HepG2 (cell line): ENCODE measurements at regions not wholly inside any gene's neighbourhood (a gene's known extent, or its start where the extent isn't known, plus 50 kb on each side); places are given as distances from the start of the nearest gene placed in this dataset.
A peak's percentile ranks its signal among the peaks of the same experiment; 100 is the strongest.

Experiments
- ATAC-seq: fragments of 200-7000 bp; cut with Tn5 transposase; 3 replicates; pipeline ENCODE4 v1.9.1; 2020; ENCODE audit warnings: mild to moderate bottlenecking, moderate library complexity
- BruUV-seq: library from RNA; stranded (reverse); fragments of 400-500 nt; replicated peaks from 2 replicates; lab custom pipeline; 2021; lab: Mats Ljungman, UMichigan
- CTCF ChIA-PET: fragments of 300-600 bp; formaldehyde crosslinking; extraction: SDS; loops from one replicate; lab custom pipeline; 2021; ENCODE audit warnings: low total read pairs, inconsistent platforms, low intra/inter-chr PET ratio; lab: Yijun Ruan, JAX
- POLR2A ChIA-PET: fragments of 350-600 bp; sonication (Branson Sonifier 250); formaldehyde crosslinking; loops from one replicate; lab custom pipeline; 2020; ENCODE audit warnings: antibody characterized with exemption, inconsistent platforms; lab: Yijun Ruan, JAX
- DNase-seq: peaks from one replicate; pipeline ENCODE4 v3.0.0-alpha.2; 2015; ENCODE audit warnings: low spot score
- FAIRE-seq: peaks from 3 replicates; lab custom pipeline; 2011; peaks lifted over from hg19 to GRCh38; lab: Jason Lieb, UNC
- H2AFZ ChIP-seq: one replicate; pipeline ENCODE4 v1.6.1; 2011; ENCODE audit warnings: low read length, inconsistent platforms
- H3K27ac ChIP-seq: fragments of 300-600 bp; 3 replicates; pipeline ENCODE4 v1.8.0; 2011; ENCODE audit warnings: mixed run types, mild to moderate bottlenecking, mixed read lengths, low read length, inconsistent platforms; ENCODE audit not compliant: insufficient read depth; ENCODE audit errors: extremely low read length
- H3K27me3 ChIP-seq, 2 experiments: fragments of 200-600 bp in 1 of 2; 2 replicates in 1 of 2; 3 replicates in 1 of 2; pipeline versions ENCODE4 v1.6.0 to v1.8.0; 2011; ENCODE audit warnings: low read length in 2 of 2, mild to moderate bottlenecking in 2 of 2, moderate library complexity in 2 of 2, inconsistent platforms in 1 of 2; ENCODE audit not compliant: insufficient read depth in 2 of 2, control insufficient read depth in 1 of 2
- H3K36me3 ChIP-seq, 2 experiments: fragments of 200-600 bp in 1 of 2; replicated peaks in 1 of 2; 2 replicates in 1 of 2; 3 replicates in 1 of 2; pipeline versions ENCODE4 v1.5.1 to v1.8.0; 2011; ENCODE audit warnings: low read length in 2 of 2, inconsistent platforms in 1 of 2; ENCODE audit not compliant: insufficient read depth in 2 of 2, control insufficient read depth in 1 of 2
- H3K4me1 ChIP-seq: 2 replicates; pipeline ENCODE4 v1.5.1; 2012; ENCODE audit warnings: low read length, inconsistent platforms; ENCODE audit not compliant: insufficient read depth
- H3K4me2 ChIP-seq: 2 replicates; pipeline ENCODE4 v1.6.0; 2011; ENCODE audit warnings: low read depth, low read length, inconsistent platforms
- H3K4me3 ChIP-seq, 3 experiments: fragments of 200-600 bp in 1 of 3; sonication (generic), shearing (Covaris generic) in 1 of 3; replicated peaks in 1 of 3; 2 replicates each; pipeline ENCODE4 v1.5.1; 2011 to 2016; ENCODE audit warnings: low read length in 3 of 3, inconsistent platforms in 2 of 3, low read depth in 2 of 3, mild to moderate bottlenecking in 2 of 3, control low read depth in 1 of 3, mixed read lengths in 1 of 3; ENCODE audit not compliant: insufficient read depth in 1 of 3
- H3K79me2 ChIP-seq: one replicate; pipeline ENCODE4 v1.6.1; 2011; ENCODE audit warnings: low read length, inconsistent platforms; ENCODE audit not compliant: insufficient read depth
- H3K9ac ChIP-seq: 2 replicates; pipeline ENCODE4 v1.6.0; 2011; ENCODE audit warnings: mild to moderate bottlenecking, low read depth, low read length, inconsistent platforms; ENCODE audit not compliant: insufficient read depth
- H3K9me3 ChIP-seq: 2 replicates; pipeline ENCODE4 v1.5.1; 2012; ENCODE audit warnings: mild to moderate bottlenecking, low read length
- H4K20me1 ChIP-seq: 2 replicates; pipeline ENCODE4 v1.6.0; 2011; ENCODE audit warnings: inconsistent platforms, mild to moderate bottlenecking, low read length, moderate library complexity; ENCODE audit not compliant: insufficient read depth
- BHLHE40 ChIP-seq: IDR thresholded peaks from 2 replicates; pipeline ENCODE4 v1.6.1; 2011; ENCODE audit warnings: low read length, improper control_type of control experiment
- ESRRA ChIP-seq: sonication (generic); formaldehyde crosslinking; IDR thresholded peaks from 2 replicates; pipeline ENCODE4 v1.5.1; 2020; ENCODE audit warnings: mild to moderate bottlenecking, low read depth, missing genetic modification reagents
- MAFF ChIP-seq: IDR thresholded peaks from 2 replicates; pipeline ENCODE4 v1.6.1; 2011; ENCODE audit warnings: low read depth, low read length, improper control_type of control experiment
- MAFG ChIP-seq: sonication (generic); formaldehyde crosslinking; IDR thresholded peaks from 2 replicates; pipeline ENCODE4 v1.5.1; 2020; ENCODE audit warnings: mild to moderate bottlenecking, missing genetic modification reagents
- MAFK ChIP-seq, 2 experiments: IDR thresholded peaks in 1 of 2; conservative IDR thresholded peaks in 1 of 2; 2 replicates each; pipeline ENCODE4 v1.6.1; 2011; ENCODE audit warnings: improper control_type of control experiment in 2 of 2, low read length in 2 of 2
- SRSF1 ChIP-seq: fragments of 200-400 bp; formaldehyde crosslinking; optimal IDR thresholded peaks from 2 replicates; pipeline ENCODE3; 2017; ENCODE audit warnings: mild to moderate bottlenecking, low read depth, low read length, moderate library complexity
- TOPORS ChIP-seq: sonication (generic); formaldehyde crosslinking; IDR thresholded peaks from 2 replicates; pipeline ENCODE4 v1.8.0; 2023; ENCODE audit warnings: mild to moderate bottlenecking, missing genetic modification reagents
- U2AF1 ChIP-seq: fragments of 200-400 bp; formaldehyde crosslinking; optimal IDR thresholded peaks from 2 replicates; pipeline ENCODE3; 2017; ENCODE audit warnings: mild to moderate bottlenecking, low read depth, low read length
- ZC3H13 ChIP-seq: sonication (generic); formaldehyde crosslinking; IDR thresholded peaks from 2 replicates; pipeline ENCODE4 v1.8.1; 2023; ENCODE audit warnings: mild to moderate bottlenecking, missing genetic modification reagents, moderate library complexity
- ZFAT ChIP-seq: sonication (generic); formaldehyde crosslinking; conservative IDR thresholded peaks from 2 replicates; pipeline ENCODE4 v1.8.1; 2023; ENCODE audit warnings: missing genetic modification reagents, inconsistent platforms
- ZFYVE20 ChIP-seq: sonication (generic); formaldehyde crosslinking; IDR thresholded peaks from 2 replicates; pipeline ENCODE4 v1.8.0; 2023; ENCODE audit warnings: low read depth, mild to moderate bottlenecking, moderate library complexity, missing genetic modification reagents, borderline replicate concordance
- ZNF224 ChIP-seq: sonication (generic); formaldehyde crosslinking; IDR thresholded peaks from 2 replicates; pipeline ENCODE4 v1.5.0; 2020; ENCODE audit warnings: mild to moderate bottlenecking, missing genetic modification reagents
- ZNF549 ChIP-seq: sonication (generic); formaldehyde crosslinking; IDR thresholded peaks from 2 replicates; pipeline ENCODE4 v1.5.0; 2020; ENCODE audit warnings: missing genetic modification reagents
- ZNF780A ChIP-seq: sonication (generic); formaldehyde crosslinking; IDR thresholded peaks from 2 replicates; pipeline ENCODE4 v1.8.0; 2022; ENCODE audit warnings: mild to moderate bottlenecking, missing genetic modification reagents, moderate library complexity
- WGBS: methylation state at CpG from one replicate; pipeline ENCODE4 v1.1.6; 2017; ENCODE audit warnings: low lambda C conversion rate; 5-methylcytosine and 5-hydroxymethylcytosine counted together
- in situ Hi-C: cut with HindIII; loops from 2 replicates; pipeline ENCODE4 v1.10.0; 2017; ENCODE audit warnings: low pct_unique_long_range_greater_than_20kb; ENCODE audit not compliant: extremely low pct_ligation_motif_present
- intact Hi-C: fragments of 100-400 bp; cut with micrococcal nuclease; formaldehyde crosslinking; loops from one replicate; pipeline ENCODE4 v1.10.0; 2022; ENCODE audit not compliant: unreplicated experiment
- TF ChIP-seq, protein P1 (sequence below): sonication (generic); formaldehyde crosslinking; conservative IDR thresholded peaks from 2 replicates; pipeline ENCODE4 v1.4.0; 2020; ENCODE audit warnings: missing genetic modification reagents
- TF ChIP-seq, protein P2 (sequence below): IDR thresholded peaks from 2 replicates; pipeline ENCODE4 v1.6.1; 2016; ENCODE audit warnings: missing biosample characterization, missing genetic modification reagents, low read depth
- TF ChIP-seq, protein P3 (sequence below): sonication (generic); formaldehyde crosslinking; IDR thresholded peaks from 2 replicates; pipeline ENCODE4 v1.8.1; 2023; ENCODE audit warnings: mild to moderate bottlenecking, missing genetic modification reagents

DNA sequence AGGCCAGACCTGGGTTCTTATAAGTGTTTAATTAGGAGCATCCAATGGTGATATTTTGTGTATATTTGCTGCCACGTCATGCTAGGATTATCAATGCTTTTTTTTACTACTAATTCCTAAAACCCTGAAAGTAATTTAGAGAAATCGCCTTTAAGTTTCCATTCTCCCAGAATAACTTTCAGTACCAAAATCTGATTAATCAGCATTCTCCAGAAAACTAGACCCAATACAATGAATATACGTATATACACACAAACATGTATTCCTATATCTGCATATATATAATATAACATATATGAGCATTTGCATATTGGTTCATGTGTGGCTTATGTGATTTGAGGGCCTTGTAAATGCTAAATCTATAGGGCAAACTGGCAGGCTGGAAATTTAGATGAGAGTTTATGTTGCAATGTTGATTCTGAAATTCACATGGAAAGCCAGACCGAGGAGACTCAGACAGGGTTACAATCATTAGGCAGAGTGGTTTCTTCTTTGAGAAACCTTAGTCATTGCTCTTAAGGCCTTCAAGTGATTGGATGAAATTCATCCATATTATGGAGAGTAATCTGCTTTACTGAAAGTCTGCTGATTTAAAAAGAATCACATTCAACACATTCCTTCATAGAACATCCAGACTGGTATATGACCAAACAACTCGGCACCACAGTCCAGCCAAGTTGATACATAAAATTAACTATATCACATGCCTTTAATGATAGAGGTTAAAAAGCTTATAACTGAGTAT is 65.9 kb upstream of the RGPD4 start:
- Histone ChIP-seq H3K36me3 (no peaks in the 10 kb centered on the region), H3K4me1 (no peaks in the 10 kb centered on the region), H2AFZ (no peak overlapping the region), H3K27me3 (no peaks in the 10 kb centered on the region), H3K79me2 (no peaks in the 10 kb centered on the region), H3K9ac (no peak overlapping the region), H3K27ac (no peak overlapping the region), H4K20me1 (no peaks in the 10 kb centered on the region), H3K9me3 (no peaks in the 10 kb centered on the region), H3K4me2 (no peak overlapping the region), H3K4me3 (no peak overlapping the region)
- DNase-seq (no peak), ATAC-seq (no peak), FAIRE-seq (no peak)
- in situ Hi-C loops, result no loop called here
- POLR2A ChIA-PET, result no interaction called here
- BruUV-seq, result no TSS peak
- CTCF ChIA-PET, result no interaction called here
- intact Hi-C loops, result no loop called here
- 21% methylated on average over 5 of the region's 5 CpGs for WGBS
- no peak for TF ChIP-seq ZNF549 (CRISPR knock-in tag)
- TF ChIP-seq, protein P1, sequence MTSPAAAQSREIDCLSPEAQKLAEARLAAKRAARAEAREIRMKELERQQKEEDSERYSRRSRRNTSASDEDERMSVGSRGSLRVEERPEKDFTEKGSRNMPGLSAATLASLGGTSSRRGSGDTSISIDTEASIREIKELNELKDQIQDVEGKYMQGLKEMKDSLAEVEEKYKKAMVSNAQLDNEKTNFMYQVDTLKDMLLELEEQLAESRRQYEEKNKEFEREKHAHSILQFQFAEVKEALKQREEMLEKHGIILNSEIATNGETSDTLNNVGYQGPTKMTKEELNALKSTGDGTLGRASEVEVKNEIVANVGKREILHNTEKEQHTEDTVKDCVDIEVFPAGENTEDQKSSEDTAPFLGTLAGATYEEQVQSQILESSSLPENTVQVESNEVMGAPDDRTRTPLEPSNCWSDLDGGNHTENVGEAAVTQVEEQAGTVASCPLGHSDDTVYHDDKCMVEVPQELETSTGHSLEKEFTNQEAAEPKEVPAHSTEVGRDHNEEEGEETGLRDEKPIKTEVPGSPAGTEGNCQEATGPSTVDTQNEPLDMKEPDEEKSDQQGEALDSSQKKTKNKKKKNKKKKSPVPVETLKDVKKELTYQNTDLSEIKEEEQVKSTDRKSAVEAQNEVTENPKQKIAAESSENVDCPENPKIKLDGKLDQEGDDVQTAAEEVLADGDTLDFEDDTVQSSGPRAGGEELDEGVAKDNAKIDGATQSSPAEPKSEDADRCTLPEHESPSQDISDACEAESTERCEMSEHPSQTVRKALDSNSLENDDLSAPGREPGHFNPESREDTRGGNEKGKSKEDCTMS (CRISPR knock-in tag), result no peak
- no peak for TF ChIP-seq ESRRA (CRISPR knock-in tag)
- TF ChIP-seq TOPORS, result no peak
- TF ChIP-seq ZNF224 (CRISPR knock-in tag), result no peak
- TF ChIP-seq MAFK (conservative IDR thresholded peaks at IDR 0.05 in 1 of 2, IDR thresholded peaks at IDR 0.05 in 1 of 2; ENCODE audit: low read length in 2 of 2), result peak; percentile 73 to 80
- no peak for TF ChIP-seq BHLHE40
- no peak for TF ChIP-seq U2AF1
- no peak for TF ChIP-seq ZNF780A (CRISPR knock-in tag)
- TF ChIP-seq, protein P2, sequence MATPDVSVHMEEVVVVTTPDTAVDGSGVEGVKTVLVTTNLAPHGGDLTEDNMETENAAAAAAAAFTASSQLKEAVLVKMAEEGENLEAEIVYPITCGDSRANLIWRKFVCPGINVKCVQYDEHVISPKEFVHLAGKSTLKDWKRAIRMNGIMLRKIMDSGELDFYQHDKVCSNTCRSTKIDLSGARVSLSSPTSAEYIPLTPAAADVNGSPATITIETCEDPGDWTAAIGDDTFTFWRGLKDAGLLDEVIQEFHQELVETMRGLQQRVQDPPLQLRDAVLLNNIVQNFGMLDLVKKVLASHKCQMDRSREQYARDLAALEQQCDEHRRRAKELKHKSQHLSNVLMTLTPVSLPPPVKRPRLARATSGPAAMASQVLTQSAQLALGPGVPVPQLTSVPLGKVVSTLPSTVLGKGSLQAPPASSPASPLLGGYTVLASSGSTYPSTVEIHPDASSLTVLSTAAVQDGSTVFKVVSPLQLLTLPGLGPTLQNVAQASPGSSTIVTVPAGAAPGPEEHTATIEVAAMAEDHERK (CRISPR knock-in tag), result no peak
- TF ChIP-seq ZFAT (CRISPR knock-in tag), result no peak
- peak; percentile 63 for TF ChIP-seq MAFF
- TF ChIP-seq, protein P3, sequence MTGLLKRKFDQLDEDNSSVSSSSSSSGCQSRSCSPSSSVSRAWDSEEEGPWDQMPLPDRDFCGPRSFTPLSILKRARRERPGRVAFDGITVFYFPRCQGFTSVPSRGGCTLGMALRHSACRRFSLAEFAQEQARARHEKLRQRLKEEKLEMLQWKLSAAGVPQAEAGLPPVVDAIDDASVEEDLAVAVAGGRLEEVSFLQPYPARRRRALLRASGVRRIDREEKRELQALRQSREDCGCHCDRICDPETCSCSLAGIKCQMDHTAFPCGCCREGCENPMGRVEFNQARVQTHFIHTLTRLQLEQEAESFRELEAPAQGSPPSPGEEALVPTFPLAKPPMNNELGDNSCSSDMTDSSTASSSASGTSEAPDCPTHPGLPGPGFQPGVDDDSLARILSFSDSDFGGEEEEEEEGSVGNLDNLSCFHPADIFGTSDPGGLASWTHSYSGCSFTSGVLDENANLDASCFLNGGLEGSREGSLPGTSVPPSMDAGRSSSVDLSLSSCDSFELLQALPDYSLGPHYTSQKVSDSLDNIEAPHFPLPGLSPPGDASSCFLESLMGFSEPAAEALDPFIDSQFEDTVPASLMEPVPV (CRISPR knock-in tag), result no peak
- TF ChIP-seq SRSF1, result no peak
- no peak for TF ChIP-seq MAFG (CRISPR knock-in tag)
- TF ChIP-seq ZC3H13, result no peak
- TF ChIP-seq ZFYVE20 (CRISPR knock-in tag), result no peak
